SU-DHL-6 (cell line): ENCODE measurements at regions not wholly inside any gene's neighbourhood (a gene's known extent, or its start where the extent isn't known, plus 50 kb on each side); places are given as distances from the start of the nearest gene placed in this dataset.

ENCODE experiments used
- H2AFZ ChIP-seq: fragments of 200-600 bp; sonication (generic); 2 replicates; pipeline ENCODE4 v1.6.1; 2014; ENCODE audit warnings: low read depth, mild to moderate bottlenecking, moderate library complexity, mixed read lengths, antibody characterized with exemption, low read length; ENCODE audit not compliant: severe bottlenecking
- H3F3A ChIP-seq: fragments of 200-600 bp; shearing (Covaris generic); 2 replicates; pipeline ENCODE4 v1.6.0; 2016; ENCODE audit warnings: antibody characterized with exemption, mild to moderate bottlenecking; ENCODE audit not compliant: insufficient read depth
- H3K27ac ChIP-seq: fragments of 200-600 bp; sonication (generic); 2 replicates; pipeline ENCODE4 v1.5.1; 2016; ENCODE audit warnings: low read depth, mild to moderate bottlenecking, low read length, moderate library complexity, mixed read lengths
- H3K27me3 ChIP-seq: fragments of 200-600 bp; sonication (generic), shearing (Covaris generic); 2 replicates; pipeline ENCODE4 v1.6.0; 2014; ENCODE audit warnings: mild to moderate bottlenecking, low read length
- H3K36me3 ChIP-seq: fragments of 200-600 bp; sonication (generic); 2 replicates; pipeline ENCODE4 v1.6.1; 2014; ENCODE audit warnings: mild to moderate bottlenecking, low read length, mixed read lengths
- H3K4me2 ChIP-seq: fragments of 300-600, 200-600 bp; shearing (Covaris generic), sonication (generic); 2 replicates; pipeline ENCODE4 v1.6.0; 2014; ENCODE audit warnings: low read length, low read depth, mild to moderate bottlenecking; ENCODE audit not compliant: poor library complexity, severe bottlenecking
- H3K4me3 ChIP-seq: fragments of 200-600 bp; sonication (generic); 2 replicates; pipeline ENCODE4 v1.5.1; 2014; ENCODE audit warnings: antibody characterized with exemption, low read length, mild to moderate bottlenecking, mixed read lengths; ENCODE audit not compliant: insufficient read depth, poor library complexity, severe bottlenecking
- H3K79me2 ChIP-seq: fragments of 200-600 bp; sonication (generic); 2 replicates; pipeline ENCODE4 v1.6.1; 2014; ENCODE audit warnings: mild to moderate bottlenecking, low read length, moderate library complexity; ENCODE audit not compliant: insufficient read depth
- H3K9ac ChIP-seq: fragments of 200-600 bp; sonication (generic); 2 replicates; pipeline ENCODE4 v1.7.0; 2014; ENCODE audit warnings: mild to moderate bottlenecking, low read length
- H3K9me2 ChIP-seq: fragments of 200-600 bp; sonication (generic); replicated peaks from 2 replicates; pipeline ENCODE4 v1.6.1; 2014; ENCODE audit warnings: low read length; ENCODE audit not compliant: insufficient read depth
- H3K9me3 ChIP-seq: fragments of 200-600 bp; sonication (generic); 2 replicates; pipeline ENCODE4 v1.6.1; 2014; ENCODE audit warnings: low read length, mixed read lengths; ENCODE audit not compliant: insufficient read depth
- H4K20me1 ChIP-seq: fragments of 200-600 bp; sonication (generic); 2 replicates; pipeline ENCODE4 v1.6.1; 2014; ENCODE audit warnings: low read depth, mild to moderate bottlenecking, antibody characterized with exemption, low read length, moderate library complexity, mixed read lengths
- CTCF ChIP-seq: fragments of 200-600 bp; sonication (generic); IDR thresholded peaks from one replicate; pipeline ENCODE4 v1.5.1; 2017; ENCODE audit warnings: antibody characterized with exemption, mild to moderate bottlenecking, low read length, moderate library complexity; ENCODE audit not compliant: insufficient read depth, poor library complexity, severe bottlenecking
- EZH2phosphoT487 ChIP-seq: fragments of 200-600 bp; sonication (generic), shearing (Covaris generic); conservative IDR thresholded peaks from 2 replicates; pipeline ENCODE4 v1.6.1; 2018; ENCODE audit warnings: mild to moderate bottlenecking, antibody characterized with exemption, low read length, moderate library complexity, mixed read lengths

GRCh38 chr12:67040861-67041137 is 228.4 kb upstream of the CAND1 start:
- no peaks in the 10 kb centered on the region for H4K20me1 ChIP-seq

GRCh38 chr12:67042697-67043131 is 226.4 kb upstream of the CAND1 start:
- Histone ChIP-seq H3K27ac (no peak overlapping the region), H3K36me3 (no peaks in the 10 kb centered on the region), H3K9me3 (no peaks in the 10 kb centered on the region), H3K9me2 (no peaks in the 10 kb centered on the region), H3K4me2 (no peak overlapping the region), H3K79me2 (no peaks in the 10 kb centered on the region), H3F3A (no peaks in the 10 kb centered on the region), H2AFZ (no peak overlapping the region), H3K4me3 (no peak overlapping the region), H4K20me1 (no peaks in the 10 kb centered on the region), H3K9ac (no peak overlapping the region), H3K27me3 (no peaks in the 10 kb centered on the region)
- TF ChIP-seq EZH2phosphoT487 (no peak), CTCF (no peak)

More at GRCh38 chr12:67040861-67041137, 228.4 kb upstream of the CAND1 start:
- TF ChIP-seq CTCF, result no peak
- no peak for TF ChIP-seq EZH2phosphoT487
- Histone ChIP-seq H3K9me2 (no peaks in the 10 kb centered on the region), H3K27ac (no peak overlapping the region), H3K4me2 (no peak overlapping the region), H3K27me3 (no peaks in the 10 kb centered on the region), H3K9me3 (no peaks in the 10 kb centered on the region), H3K36me3 (no peaks in the 10 kb centered on the region), H2AFZ (no peak overlapping the region), H3F3A (no peaks in the 10 kb centered on the region), H3K4me3 (no peak overlapping the region), H3K79me2 (no peaks in the 10 kb centered on the region), H3K9ac (no peak overlapping the region)

GRCh38 chr12:67043771-67044170 is 225.4 kb upstream of the CAND1 start:
- H3K9me3 ChIP-seq, result no peaks in the 10 kb centered on the region
- no peaks in the 10 kb centered on the region for H3K79me2 ChIP-seq
- H3K27me3 ChIP-seq, result no peaks in the 10 kb centered on the region
- H3K4me3 ChIP-seq, result no peak overlapping the region
- H3F3A ChIP-seq, result no peaks in the 10 kb centered on the region
- H3K9me2 ChIP-seq, result no peaks in the 10 kb centered on the region
- H4K20me1 ChIP-seq, result no peaks in the 10 kb centered on the region
- TF ChIP-seq CTCF, result no peak
- no peak for TF ChIP-seq EZH2phosphoT487
- no peak overlapping the region for H2AFZ ChIP-seq
- no peaks in the 10 kb centered on the region for H3K36me3 ChIP-seq
- no peak overlapping the region for H3K9ac ChIP-seq
- no peak overlapping the region for H3K27ac ChIP-seq
- no peak overlapping the region for H3K4me2 ChIP-seq

GRCh38 chr12:67045650-67046049 is 223.5 kb upstream of the CAND1 start:
- H3K4me2 ChIP-seq, result no peak overlapping the region
- no peak overlapping the region for H2AFZ ChIP-seq
- H3K9me2 ChIP-seq, result no peaks in the 10 kb centered on the region
- no peaks in the 10 kb centered on the region for H3K79me2 ChIP-seq
- H3K27ac ChIP-seq, result no peak overlapping the region
- H3K9me3 ChIP-seq, result no peaks in the 10 kb centered on the region
- no peaks in the 10 kb centered on the region for H3F3A ChIP-seq
- no peak for TF ChIP-seq CTCF
- TF ChIP-seq EZH2phosphoT487, result no peak
- H3K36me3 ChIP-seq, result no peaks in the 10 kb centered on the region
- no peak overlapping the region for H3K9ac ChIP-seq
- no peaks in the 10 kb centered on the region for H3K27me3 ChIP-seq
- H3K4me3 ChIP-seq, result no peak overlapping the region
- no peaks in the 10 kb centered on the region for H4K20me1 ChIP-seq
